Smooth muscle cell (in vitro differentiated cells): ENCODE measurements at regions not wholly inside any gene's neighbourhood (a gene's known extent, or its start where the extent isn't known, plus 50 kb on each side); places are given as distances from the start of the nearest gene placed in this dataset.

Experiments used
- DNase-seq: peaks from one replicate; lab custom pipeline; 2025; ENCODE audit not compliant: unreplicated experiment; lab: John Stamatoyannopoulos, UW
- H2AFZ ChIP-seq: fragments of 200-600 bp; sonication (generic); 2 replicates; pipeline ENCODE4 v1.6.0; 2016; ENCODE audit warnings: antibody characterized with exemption, low read depth, mild to moderate bottlenecking
- H3F3A ChIP-seq: fragments of 200-600 bp; sonication (generic); 2 replicates; pipeline ENCODE4 v1.6.0; 2017; ENCODE audit warnings: antibody characterized with exemption, low read depth
- H3K27ac ChIP-seq: fragments of 200-600 bp; sonication (generic); 2 replicates; pipeline ENCODE4 v1.5.1; 2016; ENCODE audit warnings: low read depth, mild to moderate bottlenecking
- H3K27me3 ChIP-seq: fragments of 200-600 bp; sonication (generic); 2 replicates; pipeline ENCODE4 v1.6.1; 2016; ENCODE audit warnings: low read depth, mild to moderate bottlenecking
- H3K36me3 ChIP-seq: fragments of 200-600 bp; sonication (generic); 2 replicates; pipeline ENCODE4 v1.5.1; 2016; ENCODE audit warnings: low read depth
- H3K4me1 ChIP-seq: fragments of 200-600 bp; sonication (generic); 2 replicates; pipeline ENCODE4 v1.5.1; 2016; ENCODE audit warnings: low read depth
- H3K4me2 ChIP-seq: fragments of 200-600 bp; sonication (generic); 2 replicates; pipeline ENCODE4 v1.6.0; 2016; ENCODE audit warnings: mild to moderate bottlenecking
- H3K4me3 ChIP-seq: fragments of 200-600 bp; sonication (generic); 2 replicates; pipeline ENCODE4 v1.5.1; 2016; ENCODE audit warnings: mild to moderate bottlenecking
- H3K79me2 ChIP-seq: fragments of 200-600 bp; sonication (generic); 2 replicates; pipeline ENCODE4 v1.6.0; 2016; ENCODE audit warnings: low read depth, mild to moderate bottlenecking
- H3K9ac ChIP-seq: fragments of 200-600 bp; sonication (generic); 2 replicates; pipeline ENCODE4 v1.6.0; 2016; ENCODE audit warnings: low read depth
- H3K9me3 ChIP-seq: fragments of 200-600 bp; sonication (generic); replicated peaks from 2 replicates; pipeline ENCODE4 v1.5.1; 2016; ENCODE audit warnings: low read depth
- H4K20me1 ChIP-seq: fragments of 200-600 bp; sonication (generic); 2 replicates; pipeline ENCODE4 v1.6.0; 2016; ENCODE audit warnings: low read depth
- WGBS: methylation state at CpG from one replicate; pipeline ENCODE4 v1.1.7; 2016; ENCODE audit warnings: low lambda C conversion rate; 5-methylcytosine and 5-hydroxymethylcytosine counted together
- TF ChIP-seq, protein P1 (sequence below): fragments of 200-600 bp; sonication (generic); IDR thresholded peaks from 2 replicates; pipeline ENCODE4 v1.5.1; 2017; ENCODE audit warnings: borderline replicate concordance, mild to moderate bottlenecking, antibody characterized with exemption; ENCODE audit not compliant: insufficient read depth, poor library complexity, severe bottlenecking

- H3K4me1 ChIP-seq = no peaks in the 10 kb centered on the region
- no peak overlapping the region for H3K27ac ChIP-seq
- TF ChIP-seq, protein P1, sequence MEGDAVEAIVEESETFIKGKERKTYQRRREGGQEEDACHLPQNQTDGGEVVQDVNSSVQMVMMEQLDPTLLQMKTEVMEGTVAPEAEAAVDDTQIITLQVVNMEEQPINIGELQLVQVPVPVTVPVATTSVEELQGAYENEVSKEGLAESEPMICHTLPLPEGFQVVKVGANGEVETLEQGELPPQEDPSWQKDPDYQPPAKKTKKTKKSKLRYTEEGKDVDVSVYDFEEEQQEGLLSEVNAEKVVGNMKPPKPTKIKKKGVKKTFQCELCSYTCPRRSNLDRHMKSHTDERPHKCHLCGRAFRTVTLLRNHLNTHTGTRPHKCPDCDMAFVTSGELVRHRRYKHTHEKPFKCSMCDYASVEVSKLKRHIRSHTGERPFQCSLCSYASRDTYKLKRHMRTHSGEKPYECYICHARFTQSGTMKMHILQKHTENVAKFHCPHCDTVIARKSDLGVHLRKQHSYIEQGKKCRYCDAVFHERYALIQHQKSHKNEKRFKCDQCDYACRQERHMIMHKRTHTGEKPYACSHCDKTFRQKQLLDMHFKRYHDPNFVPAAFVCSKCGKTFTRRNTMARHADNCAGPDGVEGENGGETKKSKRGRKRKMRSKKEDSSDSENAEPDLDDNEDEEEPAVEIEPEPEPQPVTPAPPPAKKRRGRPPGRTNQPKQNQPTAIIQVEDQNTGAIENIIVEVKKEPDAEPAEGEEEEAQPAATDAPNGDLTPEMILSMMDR = no peak
- no peaks in the 10 kb centered on the region for H3K27me3 ChIP-seq
- H3K4me3 ChIP-seq = no peak overlapping the region
- H2AFZ ChIP-seq = no peak overlapping the region
- no peaks in the 10 kb centered on the region for H4K20me1 ChIP-seq
- H3K36me3 ChIP-seq = no peaks in the 10 kb centered on the region
- WGBS = 90% methylated on average over 20 of the region's 20 CpGs
- no peak for DNase-seq
- no peak overlapping the region for H3K4me2 ChIP-seq
- no peaks in the 10 kb centered on the region for H3F3A ChIP-seq
- H3K79me2 ChIP-seq = no peaks in the 10 kb centered on the region
- H3K9me3 ChIP-seq = no peaks in the 10 kb centered on the region
- H3K9ac ChIP-seq = no peak overlapping the region
These were observed 1279.0 kb upstream of the LRRTM1 start for GRCh38 chr2:81583311-81584108.

- Histone ChIP-seq H3K9me3 (no peaks in the 10 kb centered on the region), H4K20me1 (no peaks in the 10 kb centered on the region), H3K27ac (no peak overlapping the region), H3K79me2 (no peaks in the 10 kb centered on the region), H3K36me3 (no peaks in the 10 kb centered on the region), H3K4me3 (no peak overlapping the region), H3K9ac (no peak overlapping the region), H2AFZ (no peak overlapping the region), H3K4me2 (no peak overlapping the region), H3K4me1 (no peaks in the 10 kb centered on the region), H3F3A (no peaks in the 10 kb centered on the region), H3K27me3 (no peaks in the 10 kb centered on the region)
- 60% methylated on average over 2 of the region's 2 CpGs for WGBS
- TF ChIP-seq, protein P1 = no peak
- no peak for DNase-seq
These were observed 1272.2 kb upstream of the LRRTM1 start for GRCh38 chr2:81576713-81577112.

DNA sequence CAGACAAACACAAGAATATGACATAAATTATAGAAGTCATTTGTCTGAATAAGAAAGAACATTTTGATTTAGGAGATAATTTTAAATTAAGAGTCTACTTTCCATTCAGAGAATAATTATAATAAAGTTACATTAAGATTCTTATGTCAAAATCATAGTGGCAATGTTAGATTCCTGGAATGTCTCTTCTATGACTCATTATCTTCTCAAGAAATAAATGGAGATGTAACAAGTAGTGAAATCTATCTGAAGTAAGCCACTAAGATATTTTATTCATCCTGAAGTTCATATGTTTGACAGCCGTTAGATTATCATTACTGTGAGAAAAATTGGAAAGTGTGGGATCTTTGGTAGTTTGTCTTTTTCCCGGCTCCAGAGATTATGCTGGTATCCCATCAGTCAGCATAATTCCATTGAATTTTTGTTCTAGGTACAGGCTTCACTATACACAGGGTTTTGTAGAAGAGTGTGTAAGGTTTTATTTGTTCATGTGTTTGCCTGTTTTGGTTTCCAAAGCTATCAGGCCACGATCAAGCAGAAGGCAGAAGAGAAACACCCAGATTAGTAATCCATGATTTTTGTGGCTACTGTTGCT, 1246.6 kb upstream of the LRRTM1 start:
- Histone ChIP-seq H3K4me1 (no peaks in the 10 kb centered on the region), H3K9me3 (no peaks in the 10 kb centered on the region), H3K4me2 (no peak overlapping the region), H3K36me3 (no peaks in the 10 kb centered on the region), H3F3A (no peaks in the 10 kb centered on the region), H2AFZ (no peak overlapping the region), H3K27me3 (no peaks in the 10 kb centered on the region), H3K4me3 (no peak overlapping the region), H3K27ac (no peak overlapping the region), H3K9ac (no peak overlapping the region), H4K20me1 (no peaks in the 10 kb centered on the region), H3K79me2 (no peaks in the 10 kb centered on the region)
- no peak for DNase-seq
- TF ChIP-seq, protein P1 = no peak
- WGBS = 77% methylated on average over 3 of the region's 3 CpGs

GRCh38 chr2:81550277-81550676, 1245.7 kb upstream of the LRRTM1 start:
- 74% methylated on average over 3 of the region's 3 CpGs for WGBS
- Histone ChIP-seq H3K4me3 (no peak overlapping the region), H3K9ac (no peak overlapping the region), H4K20me1 (no peaks in the 10 kb centered on the region), H3F3A (no peaks in the 10 kb centered on the region), H3K4me2 (no peak overlapping the region), H3K79me2 (no peaks in the 10 kb centered on the region), H3K36me3 (no peaks in the 10 kb centered on the region), H3K27me3 (no peaks in the 10 kb centered on the region), H3K4me1 (no peaks in the 10 kb centered on the region), H3K27ac (no peak overlapping the region), H3K9me3 (no peaks in the 10 kb centered on the region), H2AFZ (no peak overlapping the region)
- TF ChIP-seq, protein P1 = no peak
- DNase-seq = no peak
